ENCODE measurements at regions not wholly inside any gene's neighbourhood (a gene's known extent, or its start where the extent isn't known, plus 50 kb on each side); places are given as distances from the start of the nearest gene placed in this dataset.

- H3K4me3 ChIP-seq (ENCODE audit: low read depth, low read length) = no peak overlapping the region
- in situ Hi-C loops (cut with HindIII; ENCODE audit: low sequenced_read_pairs) = no loop called here
- DNase-seq (ENCODE audit: low read depth) = no peak
- TF ChIP-seq, protein P1, sequence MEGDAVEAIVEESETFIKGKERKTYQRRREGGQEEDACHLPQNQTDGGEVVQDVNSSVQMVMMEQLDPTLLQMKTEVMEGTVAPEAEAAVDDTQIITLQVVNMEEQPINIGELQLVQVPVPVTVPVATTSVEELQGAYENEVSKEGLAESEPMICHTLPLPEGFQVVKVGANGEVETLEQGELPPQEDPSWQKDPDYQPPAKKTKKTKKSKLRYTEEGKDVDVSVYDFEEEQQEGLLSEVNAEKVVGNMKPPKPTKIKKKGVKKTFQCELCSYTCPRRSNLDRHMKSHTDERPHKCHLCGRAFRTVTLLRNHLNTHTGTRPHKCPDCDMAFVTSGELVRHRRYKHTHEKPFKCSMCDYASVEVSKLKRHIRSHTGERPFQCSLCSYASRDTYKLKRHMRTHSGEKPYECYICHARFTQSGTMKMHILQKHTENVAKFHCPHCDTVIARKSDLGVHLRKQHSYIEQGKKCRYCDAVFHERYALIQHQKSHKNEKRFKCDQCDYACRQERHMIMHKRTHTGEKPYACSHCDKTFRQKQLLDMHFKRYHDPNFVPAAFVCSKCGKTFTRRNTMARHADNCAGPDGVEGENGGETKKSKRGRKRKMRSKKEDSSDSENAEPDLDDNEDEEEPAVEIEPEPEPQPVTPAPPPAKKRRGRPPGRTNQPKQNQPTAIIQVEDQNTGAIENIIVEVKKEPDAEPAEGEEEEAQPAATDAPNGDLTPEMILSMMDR (IDR thresholded peaks at IDR 0.05; ENCODE audit: low read depth, low read length, missing control alignments) = no peak
Observed at GRCh38 chr20:57809149-57809548, 99.3 kb upstream of the PMEPA1 start.

GRCh38 chr20:57808264-57809070 is 98.7 kb upstream of the PMEPA1 start:
- H3K4me3 ChIP-seq (ENCODE audit: low read depth, low read length) = no peak overlapping the region
- in situ Hi-C loops (cut with HindIII; ENCODE audit: low sequenced_read_pairs) = no loop called here
- DNase-seq (ENCODE audit: low read depth) = no peak
- TF ChIP-seq, protein P1 (IDR thresholded peaks at IDR 0.05; ENCODE audit: low read depth, low read length, missing control alignments) = no peak

GRCh38 chr20:57807401-57808263 is 97.8 kb upstream of the PMEPA1 start:
- TF ChIP-seq, protein P1 (IDR thresholded peaks at IDR 0.05; ENCODE audit: low read depth, low read length, missing control alignments) = no peak
- H3K4me3 ChIP-seq (ENCODE audit: low read depth, low read length) = no peak overlapping the region
- in situ Hi-C loops (cut with HindIII; ENCODE audit: low sequenced_read_pairs) = no loop called here
- DNase-seq (ENCODE audit: low read depth) = no peak

DNA sequence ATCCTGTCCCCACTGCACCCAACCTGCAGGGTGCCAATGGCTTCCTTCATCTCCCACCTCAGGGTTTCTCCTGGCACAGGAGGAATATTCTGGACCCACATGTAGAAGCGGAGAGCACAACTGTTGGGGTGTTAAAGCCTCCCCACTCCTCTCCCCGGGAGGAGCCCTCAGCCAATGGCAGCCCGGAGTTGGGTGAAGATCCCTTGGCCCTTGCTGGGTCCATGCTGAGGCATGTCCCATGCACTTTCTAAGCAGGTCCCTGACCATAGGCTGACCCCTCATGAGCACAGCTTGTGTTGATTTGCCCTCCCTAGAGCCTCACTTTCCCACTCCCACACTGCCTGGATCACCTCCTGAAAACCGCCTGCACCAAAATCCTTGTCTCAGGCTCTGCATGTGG is 97.2 kb upstream of the PMEPA1 start:
- TF ChIP-seq, protein P1 (IDR thresholded peaks at IDR 0.05; ENCODE audit: low read depth, low read length, missing control alignments) = no peak
- in situ Hi-C loops (cut with HindIII; ENCODE audit: low sequenced_read_pairs) = no loop called here
- no peak for DNase-seq (ENCODE audit: low read depth)

DNA sequence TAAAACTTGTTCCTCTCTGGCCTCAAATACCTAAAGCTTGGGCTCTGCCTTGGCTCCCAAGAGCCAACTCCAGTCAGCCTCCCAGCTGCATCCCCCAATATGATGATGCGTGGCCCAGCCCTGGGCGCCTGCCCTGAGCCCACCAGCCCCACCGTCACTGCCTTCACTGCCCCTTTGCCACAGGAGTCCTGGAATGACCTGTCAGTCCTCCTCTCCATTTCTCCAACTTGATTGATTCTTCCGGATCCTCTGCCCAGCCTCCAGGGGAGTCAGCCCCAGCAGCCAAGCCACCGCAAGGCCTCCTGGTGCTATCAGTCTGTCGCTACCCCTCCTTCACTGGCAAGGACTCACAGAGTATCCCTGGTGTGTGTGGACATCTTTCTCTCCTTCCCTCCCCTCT is 96.7 kb upstream of the PMEPA1 start:
- in situ Hi-C loops (cut with HindIII; ENCODE audit: low sequenced_read_pairs) = no loop called here
- no peak for DNase-seq (ENCODE audit: low read depth)

More for the DNA sequence above, 97.2 kb upstream of the PMEPA1 start:
- H3K4me3 ChIP-seq (ENCODE audit: low read depth, low read length) = no peak overlapping the region

DNA sequence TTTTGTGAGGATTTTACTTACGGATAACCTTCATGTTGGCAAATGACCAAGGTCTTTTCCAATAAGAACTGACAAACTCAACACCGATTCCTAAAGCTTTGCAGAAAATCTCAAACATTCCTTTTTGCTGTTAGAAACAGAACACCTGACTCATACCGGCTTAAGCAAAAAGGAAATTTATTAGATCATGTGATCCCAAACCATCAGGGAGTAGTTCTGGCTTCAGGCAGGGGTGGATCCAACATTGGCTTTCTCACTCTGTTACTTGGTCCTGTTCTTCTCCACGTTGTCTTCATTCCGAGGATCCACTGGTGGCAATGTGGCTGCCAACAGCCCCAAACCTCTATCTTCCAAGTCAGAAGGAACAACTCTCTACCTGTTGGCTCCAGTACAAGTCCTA is 95.9 kb upstream of the PMEPA1 start:
- in situ Hi-C loops (cut with HindIII; ENCODE audit: low sequenced_read_pairs) = no loop called here
- no peak overlapping the region for H3K4me3 ChIP-seq (ENCODE audit: low read depth, low read length)
- no peak for DNase-seq (ENCODE audit: low read depth)
- TF ChIP-seq, protein P1 (IDR thresholded peaks at IDR 0.05; ENCODE audit: low read depth, low read length, missing control alignments) = no peak

More for the DNA sequence above, 96.7 kb upstream of the PMEPA1 start:
- H3K4me3 ChIP-seq (ENCODE audit: low read depth, low read length) = no peak overlapping the region
- TF ChIP-seq, protein P1 (IDR thresholded peaks at IDR 0.05; ENCODE audit: low read depth, low read length, missing control alignments) = no peak

All from astrocyte of the cerebellum (primary cell).